NT2/D1 (cell line): ENCODE measurements at regions not wholly inside any gene's neighbourhood (a gene's known extent, or its start where the extent isn't known, plus 50 kb on each side); places are given as distances from the start of the nearest gene placed in this dataset.

Experiments
- DNase-seq: peaks from one replicate; pipeline ENCODE4 v3.0.0-alpha.2; 2011; ENCODE audit warnings: low read depth, low spot score
- H3K27me3 ChIP-seq: 2 replicates; pipeline ENCODE4 v1.6.0; 2011; ENCODE audit warnings: mild to moderate bottlenecking; ENCODE audit not compliant: insufficient read length, insufficient read depth
- H3K36me3 ChIP-seq: 2 replicates; pipeline ENCODE4 v1.6.1; 2011; ENCODE audit warnings: mild to moderate bottlenecking, low read length, mixed read lengths; ENCODE audit not compliant: insufficient read depth, insufficient read length
- H3K4me1 ChIP-seq: 2 replicates; pipeline ENCODE4 v1.5.1; 2011; ENCODE audit not compliant: insufficient read depth, insufficient read length
- H3K4me3 ChIP-seq: 2 replicates; pipeline ENCODE4 v1.5.1; 2011; ENCODE audit warnings: low read depth; ENCODE audit not compliant: insufficient read length
- H3K9ac ChIP-seq: 2 replicates; pipeline ENCODE4 v1.6.0; 2011; ENCODE audit warnings: low read depth; ENCODE audit not compliant: insufficient read length
- H3K9me3 ChIP-seq: 2 replicates; pipeline ENCODE4 v1.5.1; 2011; ENCODE audit warnings: mild to moderate bottlenecking, low read length; ENCODE audit not compliant: insufficient read depth
- SUZ12 ChIP-seq: IDR thresholded peaks from 2 replicates; pipeline ENCODE4 v1.6.1; 2011; ENCODE audit not compliant: insufficient read length, insufficient read depth; ENCODE audit errors: extremely low read depth
- YY1 ChIP-seq: IDR thresholded peaks from 2 replicates; pipeline ENCODE4 v1.6.1; 2011; ENCODE audit not compliant: insufficient read length, insufficient read depth
- ZNF274 ChIP-seq: IDR thresholded peaks from 2 replicates; pipeline ENCODE4 v1.6.1; 2011; ENCODE audit warnings: mild to moderate bottlenecking, low read depth, low read length

- Histone ChIP-seq H3K9me3 (no peaks in the 10 kb centered on the region), H3K9ac (no peak overlapping the region), H3K4me3 (no peak overlapping the region), H3K27me3 (no peaks in the 10 kb centered on the region), H3K36me3 (no peaks in the 10 kb centered on the region), H3K4me1 (no peaks in the 10 kb centered on the region)
- no peak for DNase-seq
- TF ChIP-seq ZNF274 = no peak
- TF ChIP-seq YY1 = no peak
- no peak for TF ChIP-seq SUZ12
Observed at GRCh38 chr4:122300776-122301175, 78.0 kb upstream of the ADAD1 start.

GRCh38 chr4:122305853-122306252 is 73.0 kb upstream of the ADAD1 start:
- Histone ChIP-seq H3K36me3 (peaks cover 7% of the 10 kb centered on the region), H3K27me3 (no peaks in the 10 kb centered on the region), H3K9ac (no peak overlapping the region), H3K4me1 (no peaks in the 10 kb centered on the region), H3K4me3 (no peak overlapping the region), H3K9me3 (no peaks in the 10 kb centered on the region)
- DNase-seq = no peak
- TF ChIP-seq SUZ12 = no peak

GRCh38 chr4:122309988-122310626 is 68.7 kb upstream of the ADAD1 start:
- TF ChIP-seq YY1 (no peak), SUZ12 (no peak), ZNF274 (no peak)
- no peaks in the 10 kb centered on the region for H3K4me1 ChIP-seq
- H3K9ac ChIP-seq = no peak overlapping the region
- no peak for DNase-seq
- H3K9me3 ChIP-seq = no peaks in the 10 kb centered on the region
- H3K4me3 ChIP-seq = no peak overlapping the region
- no peaks in the 10 kb centered on the region for H3K27me3 ChIP-seq
- H3K36me3 ChIP-seq = peaks cover 10% of the 10 kb centered on the region

- peaks cover 16% of the 10 kb centered on the region for H3K36me3 ChIP-seq
- TF ChIP-seq YY1 (no peak), ZNF274 (no peak), SUZ12 (no peak)
- H3K9ac ChIP-seq = no peak overlapping the region
- DNase-seq = no peak
- no peak overlapping the region for H3K4me3 ChIP-seq
- H3K4me1 ChIP-seq = no peaks in the 10 kb centered on the region
- H3K9me3 ChIP-seq = no peaks in the 10 kb centered on the region
- no peaks in the 10 kb centered on the region for H3K27me3 ChIP-seq
Observed at GRCh38 chr4:122313006-122313646, 65.7 kb upstream of the ADAD1 start.

GRCh38 chr4:122326908-122327307 is 51.9 kb upstream of the ADAD1 start:
- Histone ChIP-seq H3K9ac (no peak overlapping the region), H3K36me3 (peaks cover 11% of the 10 kb centered on the region), H3K4me1 (no peaks in the 10 kb centered on the region), H3K27me3 (no peaks in the 10 kb centered on the region), H3K4me3 (no peak overlapping the region), H3K9me3 (no peaks in the 10 kb centered on the region)
- no peak for DNase-seq
- TF ChIP-seq YY1 = no peak
- TF ChIP-seq ZNF274 = no peak
- no peak for TF ChIP-seq SUZ12

GRCh38 chr4:122328893-122329292 is 49.9 kb upstream of the ADAD1 start:
- Histone ChIP-seq H3K4me1 (no peaks in the 10 kb centered on the region), H3K36me3 (peaks cover 15% of the 10 kb centered on the region), H3K9ac (no peak overlapping the region), H3K4me3 (no peak overlapping the region), H3K9me3 (no peaks in the 10 kb centered on the region), H3K27me3 (no peaks in the 10 kb centered on the region)
- TF ChIP-seq SUZ12 (no peak), YY1 (no peak), ZNF274 (no peak)
- no peak for DNase-seq
